K562 (cell line): ENCODE measurements at regions not wholly inside any gene's neighbourhood (a gene's known extent, or its start where the extent isn't known, plus 50 kb on each side); places are given as distances from the start of the nearest gene placed in this dataset.

Experiments used
- ATAC-seq: fragments of 200-7000 bp; cut with Tn5 transposase; 3 replicates; pipeline ENCODE4 v1.9.1; 2020; ENCODE audit warnings: moderate library complexity
- BruUV-seq: library from RNA; stranded (reverse); fragments of 400-500 nt; replicated peaks from 2 replicates; lab custom pipeline; 2021; lab: Mats Ljungman, UMichigan
- CTCF ChIA-PET: fragments of 300-600 bp; formaldehyde crosslinking; extraction: SDS; loops from one replicate; lab custom pipeline; 2021; ENCODE audit warnings: low intra/inter-chr PET ratio; lab: Yijun Ruan, JAX
- POLR2A ChIA-PET: fragments of 300-600, 350-650 bp; sonication (Branson Sonifier 250); formaldehyde crosslinking; extraction: SDS; loops from one replicate; lab custom pipeline; 2021; ENCODE audit warnings: antibody characterized with exemption, inconsistent platforms; lab: Yijun Ruan, JAX
- DNase-seq, 4 experiments: peaks; one replicate each; pipeline versions ENCODE4 v3.0.0 to v3.0.0-alpha.2; 2011 to 2018; ENCODE audit warnings: low spot score in 3 of 4, mixed read lengths in 3 of 4; ENCODE audit errors: extremely low read depth in 1 of 4
- FAIRE-seq: peaks from 2 replicates; lab custom pipeline; 2011; peaks lifted over from hg19 to GRCh38; lab: Jason Lieb, UNC
- H2AFZ ChIP-seq: 2 replicates; pipeline ENCODE4 v1.6.0; 2011; ENCODE audit warnings: low read depth, low read length, control low read depth, inconsistent platforms
- H3K27ac ChIP-seq: fragments of 200-600 bp; 3 replicates; pipeline ENCODE4 v1.8.0; 2011; ENCODE audit warnings: low read depth, mild to moderate bottlenecking, control low read depth, inconsistent platforms, low read length, moderate library complexity, mixed read lengths; ENCODE audit errors: extremely low read depth
- H3K27me3 ChIP-seq, 2 experiments: fragments of 300-600 bp in 1 of 2; 2 replicates in 1 of 2; 3 replicates in 1 of 2; pipeline versions ENCODE4 v1.6.0 to v1.8.0; 2011; ENCODE audit warnings: inconsistent platforms in 2 of 2, low read length in 2 of 2, mild to moderate bottlenecking in 1 of 2, mixed read lengths in 1 of 2, moderate library complexity in 1 of 2; ENCODE audit not compliant: control insufficient read depth in 2 of 2, insufficient read depth in 2 of 2
- H3K36me3 ChIP-seq: fragments of 300-600 bp; 3 replicates; pipeline ENCODE4 v1.8.0; 2011; ENCODE audit warnings: mild to moderate bottlenecking, low read length, inconsistent platforms; ENCODE audit not compliant: control insufficient read depth, insufficient read depth
- H3K4me1 ChIP-seq, 2 experiments: fragments of 200-600 bp in 1 of 2; replicated peaks in 1 of 2; 2 replicates in 1 of 2; 3 replicates in 1 of 2; pipeline versions ENCODE4 v1.5.1 to v1.8.0; 2011; ENCODE audit warnings: inconsistent platforms in 2 of 2, low read length in 2 of 2, mild to moderate bottlenecking in 1 of 2, mixed read lengths in 1 of 2, moderate library complexity in 1 of 2; ENCODE audit not compliant: control insufficient read depth in 2 of 2, insufficient read depth in 2 of 2
- H3K4me2 ChIP-seq: 2 replicates; pipeline ENCODE4 v1.6.1; 2011; ENCODE audit warnings: low read length, control low read depth, inconsistent platforms, mixed read lengths; ENCODE audit not compliant: insufficient read depth
- H3K4me3 ChIP-seq: fragments of 200-600 bp; sonication (generic), shearing (Covaris generic); 2 replicates; pipeline ENCODE4 v1.5.1; 2016; ENCODE audit warnings: control low read depth, inconsistent platforms
- H3K79me2 ChIP-seq: fragments of 200-600 bp; 3 replicates; pipeline ENCODE4 v1.8.0; 2011; ENCODE audit warnings: low read length, inconsistent platforms; ENCODE audit not compliant: control insufficient read depth, insufficient read depth
- H3K9ac ChIP-seq, 2 experiments: 2 replicates each; pipeline versions ENCODE4 v1.6.0 to v1.6.1; 2011; ENCODE audit warnings: low read depth in 2 of 2, low read length in 2 of 2, control low read depth in 1 of 2, inconsistent platforms in 1 of 2, mild to moderate bottlenecking in 1 of 2, mixed read lengths in 1 of 2; ENCODE audit not compliant: insufficient read depth in 1 of 2
- H3K9me1 ChIP-seq: one replicate; pipeline ENCODE4 v1.6.0; 2011; ENCODE audit warnings: inconsistent platforms, mild to moderate bottlenecking, low read length, moderate library complexity; ENCODE audit not compliant: control insufficient read depth, insufficient read depth
- H3K9me3 ChIP-seq: replicated peaks from 2 replicates; pipeline ENCODE4 v1.5.1; 2011; ENCODE audit warnings: low read depth, low read length, inconsistent platforms; ENCODE audit not compliant: control insufficient read depth, insufficient read depth
- H4K20me1 ChIP-seq: replicated peaks from 2 replicates; pipeline ENCODE4 v1.6.1; 2011; ENCODE audit warnings: low read length, inconsistent platforms, mixed read lengths; ENCODE audit not compliant: control insufficient read depth, insufficient read depth
- CEBPG ChIP-seq, 3 experiments: fragments of 200-800 bp in 1 of 3; sonication (Bioruptor generic) in 1 of 3; sonication (generic) in 1 of 3; formaldehyde crosslinking in 1 of 3; IDR thresholded peaks in 2 of 3; conservative IDR thresholded peaks in 1 of 3; 2 replicates each; pipeline versions ENCODE4 v1.6.1 to v1.8.0; 2016 to 2022; ENCODE audit warnings: missing compliant biosample characterization in 2 of 3, missing genetic modification characterization in 2 of 3, mild to moderate bottlenecking in 1 of 3, missing genetic modification reagents in 1 of 3
- HDAC1 ChIP-seq, 2 experiments: fragments of 450-650 bp; IDR thresholded peaks; 2 replicates each; pipeline ENCODE4 v1.6.1; 2016 to 2017; ENCODE audit warnings: inconsistent platforms in 1 of 2, mild to moderate bottlenecking in 1 of 2, moderate library complexity in 1 of 2
- RBFOX2 ChIP-seq: fragments of 200-400 bp; formaldehyde crosslinking; IDR thresholded peaks from 2 replicates; pipeline ENCODE4 v1.6.1; 2017; ENCODE audit warnings: low read depth, mild to moderate bottlenecking, low read length, moderate library complexity
- ZNF217 ChIP-seq: sonication (generic); formaldehyde crosslinking; IDR thresholded peaks from 2 replicates; pipeline ENCODE4 v1.8.0; 2022; ENCODE audit warnings: mild to moderate bottlenecking, missing genetic modification reagents
- WGBS: fragments of 100-300 bp; shearing (Covaris generic); methylation state at CpG from one replicate; pipeline ENCODE4 v1.1.6; 2016; ENCODE audit warnings: low coverage, mixed read lengths; ENCODE audit not compliant: insufficient coverage; ENCODE audit errors: missing lambda C conversion rate; 5-methylcytosine and 5-hydroxymethylcytosine counted together
- in situ Hi-C: fragments of 300-500 bp; cut with MboI; formaldehyde crosslinking; loops from 4 replicates; pipeline ENCODE4 v1.15.0; 2018; ENCODE audit warnings: inconsistent platforms, mixed read lengths
- intact Hi-C: fragments of 100-400 bp; cut with micrococcal nuclease; formaldehyde crosslinking; loops from 2 replicates; pipeline ENCODE4 v1.14.2; 2022

GRCh38 chr2:150693556-150693955 lies 206.1 kb upstream of the RND3 start:
- H3K36me3 ChIP-seq = no peaks in the 10 kb centered on the region
- H3K27me3 ChIP-seq = no peaks in the 10 kb centered on the region
- no peak for ATAC-seq
- H3K9ac ChIP-seq = no peak overlapping the region
- DNase-seq = no peak
- no peak for FAIRE-seq
- no peaks in the 10 kb centered on the region for H3K79me2 ChIP-seq
- ChIA-PET CTCF (no interaction called here), POLR2A (no interaction called here)
- H3K4me3 ChIP-seq = no peak overlapping the region
- 0% methylated on average over 2 of the region's 2 CpGs for WGBS
- in situ Hi-C loops = no loop called here
- no peaks in the 10 kb centered on the region for H4K20me1 ChIP-seq
- no peak overlapping the region for H2AFZ ChIP-seq
- no peaks in the 10 kb centered on the region; the same call in 1 of the 2 replicates for H3K9me3 ChIP-seq
- no TSS peak for BruUV-seq
- H3K4me1 ChIP-seq = no peaks in the 10 kb centered on the region
- H3K27ac ChIP-seq = no peak overlapping the region
- no peak for TF ChIP-seq HDAC1 (IDR thresholded peaks at IDR 0.05)
- no peak for TF ChIP-seq RBFOX2
- H3K4me2 ChIP-seq = no peak overlapping the region
- intact Hi-C loops = no loop called here
- H3K9me1 ChIP-seq = no peaks in the 10 kb centered on the region

DNA sequence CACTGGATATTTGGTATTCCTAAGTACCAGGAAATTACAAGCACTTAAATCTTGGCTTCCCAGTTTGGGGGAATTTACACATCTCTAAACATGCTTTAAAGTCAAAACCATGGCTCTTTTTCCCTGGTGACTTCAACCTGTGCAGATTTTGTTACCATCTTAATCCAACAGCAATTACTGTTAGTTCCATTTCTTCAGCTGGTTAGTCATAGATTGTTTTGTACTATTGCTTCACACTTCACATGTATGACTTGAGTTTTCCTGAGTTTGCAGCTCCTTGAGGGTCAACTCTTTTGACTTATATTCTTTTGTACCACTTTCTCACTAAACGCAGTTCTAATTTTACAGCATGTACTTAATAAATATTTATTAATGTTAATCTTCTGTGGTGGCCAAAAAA lies 203.4 kb upstream of the RND3 start:
- Histone ChIP-seq H3K4me1 (no peaks in the 10 kb centered on the region), H3K27ac (no peak overlapping the region), H3K9me1 (no peaks in the 10 kb centered on the region), H3K4me2 (no peak overlapping the region), H4K20me1 (no peaks in the 10 kb centered on the region), H3K4me3 (no peak overlapping the region), H3K9ac (no peak overlapping the region), H3K27me3 (no peaks in the 10 kb centered on the region), H2AFZ (no peak overlapping the region), H3K9me3 (no peaks in the 10 kb centered on the region; the same call in 1 of the 2 replicates), H3K79me2 (no peaks in the 10 kb centered on the region), H3K36me3 (no peaks in the 10 kb centered on the region)
- WGBS = 0% methylated on average over 1 of the region's 1 CpG
- in situ Hi-C loops = no loop called here
- FAIRE-seq = no peak
- ATAC-seq = no peak
- TF ChIP-seq CEBPG (CRISPR knock-in tag; IDR thresholded peaks at IDR 0.05) (no peak), CEBPG (tag; conservative IDR thresholded peaks at IDR 0.05 in 1 of 2, IDR thresholded peaks at IDR 0.05 in 1 of 2) (peak in 1 of 2 experiments; percentile 25; a peak in 1 of 4 replicates), ZNF217 (CRISPR knock-in tag) (no peak)
- no TSS peak for BruUV-seq
- CTCF ChIA-PET = no interaction called here
- intact Hi-C loops = no loop called here
- POLR2A ChIA-PET = no interaction called here
- no peak for DNase-seq
